Activated CD4-positive, alpha-beta memory T cell treated with anti-CD3 and anti-CD28 coated beads, Interleukin-2, amount 10 ng/mL, durations not matched to agents 7 days and 5 days (primary cell): ENCODE measurements at regions not wholly inside any gene's neighbourhood (a gene's known extent, or its start where the extent isn't known, plus 50 kb on each side); places are given as distances from the start of the nearest gene placed in this dataset.
"Not testable (repeated sequence)": the region's sequence is repeated elsewhere in the genome, so short reads cannot be mapped to it uniquely, and the experiment has no call there.

Experiments used
- CTCF ChIA-PET: fragments of 350-600 bp; sonication (Branson Sonifier 250); formaldehyde crosslinking; loops from one replicate; lab custom pipeline; 2021; ENCODE audit warnings: antibody characterized with exemption, inconsistent platforms; lab: Charles Lee
- POLR2A ChIA-PET: fragments of 350-600 bp; sonication (Branson Sonifier 250); formaldehyde crosslinking; loops from one replicate; lab custom pipeline; 2021; ENCODE audit warnings: antibody characterized with exemption; lab: Charles Lee
- DNase-seq: peaks from one replicate; pipeline ENCODE4 v3.0.0-alpha.2; 2020
- H3K27ac Mint-ChIP-seq: one replicate; pipeline ENCODE4 v1.8.0; 2021; ENCODE audit warnings: mild to moderate bottlenecking, mixed read lengths
- H3K27me3 Mint-ChIP-seq: one replicate; pipeline ENCODE4 v1.8.0; 2021; ENCODE audit warnings: mixed read lengths
- H3K36me3 Mint-ChIP-seq: one replicate; pipeline ENCODE4 v1.8.0; 2021; ENCODE audit warnings: low read depth, mixed read lengths
- H3K4me1 Mint-ChIP-seq: one replicate; pipeline ENCODE4 v1.8.0; 2021; ENCODE audit warnings: mixed read lengths
- H3K4me3 Mint-ChIP-seq: one replicate; pipeline ENCODE4 v1.8.0; 2021; ENCODE audit warnings: mild to moderate bottlenecking, mixed read lengths
- H3K9me3 Mint-ChIP-seq: one replicate; pipeline ENCODE4 v1.8.0; 2021; ENCODE audit warnings: mixed read lengths

- DNase-seq, result no peak
- Mint-ChIP-seq H3K27ac (no peak overlapping the region), H3K27me3 (peaks cover 2% of the 10 kb centered on the region), H3K36me3 (no peaks in the 10 kb centered on the region), H3K4me1 (no peaks in the 10 kb centered on the region), H3K4me3 (no peak overlapping the region), H3K9me3 (no peaks in the 10 kb centered on the region)
- CTCF ChIA-PET, result no interaction called here
- POLR2A ChIA-PET, result no interaction called here
These were observed 51.7 kb upstream of the ATIC start for GRCh38 chr2:215260097-215260677.

GRCh38 chr2:215249501-215249900 lies 62.4 kb upstream of the ATIC start:
- Mint-ChIP-seq H3K27ac (no peak overlapping the region), H3K9me3 (no peaks in the 10 kb centered on the region), H3K4me1 (no peaks in the 10 kb centered on the region), H3K36me3 (no peaks in the 10 kb centered on the region), H3K27me3 (no peaks in the 10 kb centered on the region), H3K4me3 (no peak overlapping the region)
- CTCF ChIA-PET, result no interaction called here
- DNase-seq, result no peak
- POLR2A ChIA-PET, result no interaction called here

GRCh38 chr2:215245919-215246318 lies 65.9 kb upstream of the ATIC start:
- H3K9me3 Mint-ChIP-seq, H3K27ac Mint-ChIP-seq, H3K4me1 Mint-ChIP-seq, H3K4me3 Mint-ChIP-seq, DNase-seq, H3K36me3 Mint-ChIP-seq, CTCF ChIA-PET, H3K27me3 Mint-ChIP-seq, POLR2A ChIA-PET: not testable (repeated sequence)

GRCh38 chr2:215241791-215242305 lies 70.0 kb upstream of the ATIC start:
- no peaks in the 10 kb centered on the region for H3K27me3 Mint-ChIP-seq
- no peaks in the 10 kb centered on the region for H3K4me1 Mint-ChIP-seq
- H3K9me3 Mint-ChIP-seq, result no peaks in the 10 kb centered on the region
- ChIA-PET POLR2A (no interaction called here), CTCF (interaction anchor here (0.7 kb wide), 1 partner anchor 28 kb away, joined by 3 read pairs; no protein-coding TSS in a partner anchor)
- H3K36me3 Mint-ChIP-seq, result no peaks in the 10 kb centered on the region
- no peak for DNase-seq
- no peak overlapping the region for H3K27ac Mint-ChIP-seq
- H3K4me3 Mint-ChIP-seq, result no peak overlapping the region

- Mint-ChIP-seq H3K4me1 (no peaks in the 10 kb centered on the region), H3K4me3 (no peak overlapping the region), H3K36me3 (no peaks in the 10 kb centered on the region), H3K27ac (no peak overlapping the region), H3K9me3 (no peaks in the 10 kb centered on the region), H3K27me3 (no peaks in the 10 kb centered on the region)
- no peak for DNase-seq
- CTCF ChIA-PET, result no interaction called here
- POLR2A ChIA-PET, result no interaction called here
These were observed 73.3 kb upstream of the ATIC start for GRCh38 chr2:215238485-215239098.

- Mint-ChIP-seq H3K36me3 (no peaks in the 10 kb centered on the region), H3K27ac (no peak overlapping the region), H3K27me3 (no peaks in the 10 kb centered on the region), H3K9me3 (no peaks in the 10 kb centered on the region), H3K4me1 (no peaks in the 10 kb centered on the region), H3K4me3 (no peak overlapping the region)
- no peak for DNase-seq
- CTCF ChIA-PET, result no interaction called here
- POLR2A ChIA-PET, result no interaction called here
These were observed 75.7 kb upstream of the ATIC start for GRCh38 chr2:215236131-215236530.

- CTCF ChIA-PET, POLR2A ChIA-PET, H3K9me3 Mint-ChIP-seq: not testable (repeated sequence)
These were observed 81.8 kb upstream of the ABCA12 start for GRCh38 chr2:215220221-215220620.

GRCh38 chr2:215218587-215219577 lies 80.5 kb upstream of the ABCA12 start:
- ChIA-PET POLR2A (no interaction called here), CTCF (no interaction called here)
- no peaks in the 10 kb centered on the region for H3K27me3 Mint-ChIP-seq
- no peaks in the 10 kb centered on the region for H3K4me1 Mint-ChIP-seq
- H3K27ac Mint-ChIP-seq, result no peak overlapping the region
- no peak overlapping the region for H3K4me3 Mint-ChIP-seq
- H3K9me3 Mint-ChIP-seq, result no peaks in the 10 kb centered on the region
- no peaks in the 10 kb centered on the region for H3K36me3 Mint-ChIP-seq
- DNase-seq, result no peak

More at GRCh38 chr2:215220221-215220620, 81.8 kb upstream of the ABCA12 start:
- H3K36me3 Mint-ChIP-seq, H3K4me3 Mint-ChIP-seq, H3K27me3 Mint-ChIP-seq, H3K4me1 Mint-ChIP-seq, DNase-seq, H3K27ac Mint-ChIP-seq: not testable (repeated sequence)

GRCh38 chr2:215216806-215217205 lies 78.4 kb upstream of the ABCA12 start:
- no peak overlapping the region for H3K4me3 Mint-ChIP-seq
- no peak overlapping the region for H3K27ac Mint-ChIP-seq
- no peak for DNase-seq
- H3K36me3 Mint-ChIP-seq, result no peaks in the 10 kb centered on the region
- H3K27me3 Mint-ChIP-seq, result no peaks in the 10 kb centered on the region
- H3K4me1 Mint-ChIP-seq, result no peaks in the 10 kb centered on the region
- peaks cover 3% of the 10 kb centered on the region for H3K9me3 Mint-ChIP-seq
- CTCF ChIA-PET, result no interaction called here
- POLR2A ChIA-PET, result no interaction called here

- ChIA-PET CTCF (no interaction called here), POLR2A (no interaction called here)
- Mint-ChIP-seq H3K27me3 (no peaks in the 10 kb centered on the region), H3K27ac (no peak overlapping the region), H3K4me3 (no peak overlapping the region), H3K9me3 (peaks cover 3% of the 10 kb centered on the region), H3K4me1 (no peaks in the 10 kb centered on the region), H3K36me3 (no peaks in the 10 kb centered on the region)
- no peak for DNase-seq
These were observed 77.2 kb upstream of the ABCA12 start for GRCh38 chr2:215215637-215216036.

- H3K9me3 Mint-ChIP-seq, result peaks cover 6% of the 10 kb centered on the region
- no peak overlapping the region for H3K4me3 Mint-ChIP-seq
- H3K36me3 Mint-ChIP-seq, result no peaks in the 10 kb centered on the region
- H3K4me1 Mint-ChIP-seq, result no peaks in the 10 kb centered on the region
- no peaks in the 10 kb centered on the region for H3K27me3 Mint-ChIP-seq
- ChIA-PET POLR2A (no interaction called here), CTCF (no interaction called here)
- no peak for DNase-seq
- no peak overlapping the region for H3K27ac Mint-ChIP-seq
These were observed 71.7 kb upstream of the ABCA12 start for GRCh38 chr2:215210082-215210481.

GRCh38 chr2:215207791-215208367 lies 69.5 kb upstream of the ABCA12 start:
- Mint-ChIP-seq H3K27me3 (no peaks in the 10 kb centered on the region), H3K36me3 (no peaks in the 10 kb centered on the region), H3K9me3 (peaks cover 5% of the 10 kb centered on the region), H3K4me1 (no peaks in the 10 kb centered on the region), H3K27ac (no peak overlapping the region), H3K4me3 (no peak overlapping the region)
- ChIA-PET CTCF (no interaction called here), POLR2A (no interaction called here)
- DNase-seq, result no peak

GRCh38 chr2:215207041-215207440 lies 68.6 kb upstream of the ABCA12 start:
- Mint-ChIP-seq H3K9me3 (peaks cover 4% of the 10 kb centered on the region), H3K4me1 (no peaks in the 10 kb centered on the region), H3K4me3 (no peak overlapping the region), H3K27me3 (no peaks in the 10 kb centered on the region), H3K36me3 (no peaks in the 10 kb centered on the region), H3K27ac (no peak overlapping the region)
- DNase-seq, result no peak
- ChIA-PET CTCF (no interaction called here), POLR2A (no interaction called here)
